H1 (cell line): ENCODE measurements at regions not wholly inside any gene's neighbourhood (a gene's known extent, or its start where the extent isn't known, plus 50 kb on each side); places are given as distances from the start of the nearest gene placed in this dataset.

Experiments
- CTCF ChIA-PET: fragments of 300-600 bp; sonication (Branson Sonifier 250); formaldehyde crosslinking; loops from one replicate; lab custom pipeline; 2021; ENCODE audit not compliant: partially characterized antibody; lab: Charles Lee
- POLR2A ChIA-PET: fragments of 300-600 bp; sonication (Branson Sonifier 250); formaldehyde crosslinking; loops from one replicate; lab custom pipeline; 2021; ENCODE audit warnings: inconsistent platforms; ENCODE audit not compliant: partially characterized antibody; lab: Charles Lee
- DNase-seq, 2 experiments: peaks; one replicate each; pipeline versions ENCODE4 v3.0.0 to v3.0.0-alpha.2; 2010 to 2022; ENCODE audit warnings: low spot score in 2 of 2, low read depth in 1 of 2, mixed read lengths in 1 of 2
- FAIRE-seq: peaks from 2 replicates; lab custom pipeline; 2011; peaks lifted over from hg19 to GRCh38; lab: Jason Lieb, UNC
- H2AFZ ChIP-seq: 2 replicates; pipeline ENCODE4 v1.8.1; 2012; ENCODE audit warnings: low read length, inconsistent platforms
- H2AK5ac ChIP-seq: 2 replicates; pipeline ENCODE4 v1.6.1; 2013; ENCODE audit warnings: low read depth, low read length
- H2BK120ac ChIP-seq: replicated peaks from 2 replicates; pipeline ENCODE3; 2013; ENCODE audit warnings: low read depth, low read length, inconsistent platforms
- H2BK12ac ChIP-seq: 2 replicates; pipeline ENCODE4 v1.6.1; 2013; ENCODE audit warnings: low read depth, low read length
- H2BK15ac ChIP-seq: 2 replicates; pipeline ENCODE4 v1.6.1; 2013; ENCODE audit warnings: low read length
- H2BK20ac ChIP-seq: 2 replicates; pipeline ENCODE4 v1.6.1; 2013; ENCODE audit warnings: low read length
- H2BK5ac ChIP-seq: 2 replicates; pipeline ENCODE4 v1.6.1; 2013; ENCODE audit warnings: low read depth, low read length
- H3K14ac ChIP-seq: 2 replicates; pipeline ENCODE4 v1.6.1; 2013; ENCODE audit warnings: inconsistent platforms; ENCODE audit not compliant: insufficient read length
- H3K18ac ChIP-seq: 2 replicates; pipeline ENCODE4 v1.6.1; 2013; ENCODE audit warnings: low read length; ENCODE audit errors: extremely low read depth
- H3K23ac ChIP-seq: 2 replicates; pipeline ENCODE4 v1.6.1; 2013; ENCODE audit warnings: inconsistent platforms; ENCODE audit not compliant: insufficient read length
- H3K23me2 ChIP-seq: 2 replicates; pipeline ENCODE4 v1.6.1; 2013; ENCODE audit warnings: low read depth, low read length
- H3K27ac ChIP-seq: 2 replicates; pipeline ENCODE4 v1.6.1; 2011; ENCODE audit warnings: low read depth, low read length, inconsistent platforms
- H3K27me3 ChIP-seq, 4 experiments: replicated peaks in 1 of 4; 1 replicate in 1 of 4; 2 replicates in 3 of 4; pipeline versions ENCODE4 v1.6.1 to v1.8.1; 2011 to 2013; ENCODE audit warnings: low read length in 3 of 4, mild to moderate bottlenecking in 3 of 4, inconsistent platforms in 2 of 4, mixed read lengths in 2 of 4, moderate library complexity in 1 of 4; ENCODE audit not compliant: control insufficient read depth in 3 of 4, insufficient read depth in 3 of 4; ENCODE audit errors: extremely low read depth in 1 of 4
- H3K36me3 ChIP-seq, 4 experiments: 2 replicates each; pipeline versions ENCODE4 v1.6.1 to v1.8.1; 2011 to 2013; ENCODE audit warnings: mild to moderate bottlenecking in 4 of 4, low read length in 3 of 4, moderate library complexity in 2 of 4, control low read depth in 1 of 4, inconsistent platforms in 1 of 4; ENCODE audit not compliant: insufficient read depth in 4 of 4, control insufficient read depth in 2 of 4
- H3K4ac ChIP-seq: replicated peaks from 2 replicates; pipeline ENCODE3; 2013; ENCODE audit warnings: low read length, low read depth, mixed read lengths, inconsistent platforms; ENCODE audit not compliant: insufficient read length
- H3K4me1 ChIP-seq, 4 experiments: replicated peaks in 1 of 4; 1 replicate in 1 of 4; 2 replicates in 3 of 4; pipeline versions ENCODE4 v1.6.1 to v1.8.1; 2011 to 2013; ENCODE audit warnings: low read length in 3 of 4, inconsistent platforms in 2 of 4, mixed read lengths in 1 of 4; ENCODE audit not compliant: insufficient read depth in 4 of 4, control insufficient read depth in 3 of 4
- H3K4me2 ChIP-seq, 2 experiments: 2 replicates each; pipeline versions ENCODE4 v1.6.1 to v1.8.1; 2011 to 2013; ENCODE audit warnings: low read depth in 2 of 2, low read length in 2 of 2, control low read depth in 1 of 2, inconsistent platforms in 1 of 2, mild to moderate bottlenecking in 1 of 2; ENCODE audit not compliant: insufficient read depth in 1 of 2
- H3K4me3 ChIP-seq, 4 experiments: fragments of 200-600, 300-600 bp in 1 of 4; sonication (generic), shearing (Covaris generic), sonication (Bioruptor Twin) in 1 of 4; 2 replicates each; pipeline versions ENCODE4 v1.5.1 to v1.8.1; 2011 to 2016; ENCODE audit warnings: low read length in 4 of 4, low read depth in 3 of 4, control low read depth in 2 of 4, inconsistent platforms in 2 of 4, mild to moderate bottlenecking in 2 of 4, mixed read lengths in 1 of 4, moderate library complexity in 1 of 4; ENCODE audit not compliant: insufficient read depth in 2 of 4; ENCODE audit errors: extremely low read depth in 1 of 4
- H3K56ac ChIP-seq: replicated peaks from 2 replicates; pipeline ENCODE3; 2013; ENCODE audit warnings: low read depth, mild to moderate bottlenecking, mixed read lengths, low read length, inconsistent platforms; ENCODE audit not compliant: insufficient read length
- H3K79me1 ChIP-seq: 2 replicates; pipeline ENCODE4 v1.6.1; 2013; ENCODE audit warnings: low read depth, low read length, control low read depth
- H3K79me2 ChIP-seq, 2 experiments: 2 replicates each; pipeline versions ENCODE4 v1.6.1 to v1.8.1; 2012 to 2013; ENCODE audit warnings: low read length in 2 of 2, mild to moderate bottlenecking in 2 of 2, inconsistent platforms in 1 of 2; ENCODE audit not compliant: insufficient read depth in 2 of 2, control insufficient read depth in 1 of 2
- H3K9ac ChIP-seq, 4 experiments: replicated peaks in 1 of 4; 1 replicate in 1 of 4; 2 replicates in 3 of 4; pipeline versions ENCODE4 v1.6.1 to v1.8.1; 2011 to 2013; ENCODE audit warnings: low read depth in 3 of 4, low read length in 3 of 4, control low read depth in 2 of 4, mild to moderate bottlenecking in 2 of 4, moderate library complexity in 2 of 4, inconsistent platforms in 1 of 4; ENCODE audit errors: extremely low read depth in 1 of 4
- H3K9me3 ChIP-seq, 2 experiments: 2 replicates each; pipeline versions ENCODE4 v1.6.1 to v1.8.1; 2012 to 2013; ENCODE audit warnings: mild to moderate bottlenecking in 2 of 2, moderate library complexity in 2 of 2, control low read depth in 1 of 2, inconsistent platforms in 1 of 2, low read depth in 1 of 2, low read length in 1 of 2, mixed read lengths in 1 of 2; ENCODE audit not compliant: insufficient read depth in 2 of 2
- H4K20me1 ChIP-seq, 2 experiments: replicated peaks in 1 of 2; 2 replicates each; pipeline versions ENCODE3 to v1.8.1; 2011 to 2013; ENCODE audit warnings: inconsistent platforms in 2 of 2, low read length in 2 of 2, mild to moderate bottlenecking in 1 of 2; ENCODE audit not compliant: insufficient read depth in 2 of 2, control insufficient read depth in 1 of 2
- H4K5ac ChIP-seq: 2 replicates; pipeline ENCODE4 v1.6.1; 2013; ENCODE audit warnings: low read length, low read depth, mixed read lengths, inconsistent platforms; ENCODE audit not compliant: insufficient read length
- H4K8ac ChIP-seq: 2 replicates; pipeline ENCODE4 v1.8.0; 2013; ENCODE audit warnings: mild to moderate bottlenecking, moderate library complexity, low read length, inconsistent platforms; ENCODE audit not compliant: insufficient read depth; ENCODE audit errors: extremely low read depth
- H4K91ac ChIP-seq: replicated peaks from 2 replicates; pipeline ENCODE3; 2013; ENCODE audit warnings: low read length, mixed read lengths, inconsistent platforms; ENCODE audit not compliant: insufficient read length
- CREB1 ChIP-seq: IDR thresholded peaks from 2 replicates; pipeline ENCODE4 v1.6.1; 2012; ENCODE audit warnings: inconsistent platforms
- FOSL1 ChIP-seq: IDR thresholded peaks from 2 replicates; pipeline ENCODE4 v1.6.1; 2011; ENCODE audit warnings: mild to moderate bottlenecking, low read depth, low read length, moderate library complexity; ENCODE audit not compliant: insufficient read depth
- KDM4A ChIP-seq: IDR thresholded peaks from one replicate; pipeline ENCODE4 v1.7.1; 2012; ENCODE audit warnings: low read depth, mild to moderate bottlenecking, moderate library complexity, low read length, inconsistent platforms; ENCODE audit not compliant: severe bottlenecking
- NANOG ChIP-seq: IDR thresholded peaks from 2 replicates; pipeline ENCODE4 v1.6.1; 2011; ENCODE audit warnings: low read length, low read depth, mild to moderate bottlenecking, inconsistent platforms; ENCODE audit not compliant: insufficient read depth, poor library complexity, severe bottlenecking
- PHF8 ChIP-seq: fragments of 200-600 bp; sonication (generic); conservative IDR thresholded peaks from 2 replicates; pipeline ENCODE4 v1.7.1; 2012; ENCODE audit warnings: low read depth, mild to moderate bottlenecking, inconsistent platforms, low read length, moderate library complexity
- RBBP5 ChIP-seq: IDR thresholded peaks from 2 replicates; pipeline ENCODE4 v1.7.1; 2012; ENCODE audit warnings: low read depth, mild to moderate bottlenecking, inconsistent platforms, low read length, moderate library complexity, borderline replicate concordance
- RFX5 ChIP-seq: IDR thresholded peaks from 2 replicates; pipeline ENCODE4 v1.6.1; 2011; ENCODE audit warnings: low read depth, low read length, improper control_type of control experiment, borderline replicate concordance
- SP1 ChIP-seq: IDR thresholded peaks from 2 replicates; pipeline ENCODE4 v1.6.1; 2011; ENCODE audit warnings: low read depth, low read length
- TAF7 ChIP-seq: optimal IDR thresholded peaks from 2 replicates; pipeline ENCODE3; 2011; ENCODE audit warnings: low read depth, mild to moderate bottlenecking, inconsistent platforms, low read length, moderate library complexity, borderline replicate concordance
- WGBS, 2 experiments: shearing (Covaris generic) in 1 of 2; methylation state at CpG; one replicate each; pipeline versions ENCODE4 v1.1.6 to v1.1.7; 2013 to 2015; ENCODE audit warnings: low lambda C conversion rate in 2 of 2, mixed read lengths in 2 of 2, inconsistent platforms in 1 of 2, low coverage in 1 of 2, missing lambda C conversion rate in 1 of 2; ENCODE audit not compliant: insufficient replicate concordance in 2 of 2, insufficient coverage in 1 of 2, insufficient read length in 1 of 2; ENCODE audit errors: extremely low coverage in 1 of 2, missing lambda C conversion rate in 1 of 2; 5-methylcytosine and 5-hydroxymethylcytosine counted together
- TF ChIP-seq, protein P1 (sequence below), 3 experiments: IDR thresholded peaks; 1 replicate in 2 of 3; 2 replicates in 1 of 3; pipeline versions ENCODE4 v1.5.1 to v1.6.1; 2011; ENCODE audit warnings: low read length in 3 of 3, mild to moderate bottlenecking in 3 of 3, inconsistent platforms in 2 of 3, low read depth in 1 of 3, moderate library complexity in 1 of 3; ENCODE audit not compliant: insufficient read depth in 1 of 3; ENCODE audit errors: control extremely low read depth in 1 of 3
- TF ChIP-seq, protein P2 (sequence below): IDR thresholded peaks from 2 replicates; pipeline ENCODE4 v1.6.1; 2011; ENCODE audit warnings: low read length, improper control_type of control experiment

DNA sequence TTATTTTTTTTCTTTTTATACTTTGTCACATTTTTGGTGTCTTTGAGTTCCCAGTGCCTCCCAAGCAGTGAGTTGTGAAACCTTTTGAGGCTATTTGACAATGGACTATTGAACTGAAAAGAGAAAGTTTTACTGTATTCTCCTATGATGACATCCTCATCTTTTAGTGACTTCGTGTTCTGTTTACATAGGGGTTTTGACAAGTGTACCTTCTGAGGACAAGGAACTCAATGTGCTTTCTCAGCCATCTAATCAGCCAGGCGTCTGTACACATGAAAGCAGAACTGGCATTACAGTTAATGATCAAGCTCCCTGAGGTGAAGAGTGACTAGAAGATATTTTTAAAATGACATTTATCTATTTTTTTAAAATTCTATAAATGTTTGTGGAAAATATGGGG is 175.5 kb downstream of the ANXA1 start:
- Histone ChIP-seq H3K79me2 (no peaks in the 10 kb centered on the region), H2AFZ (no peak overlapping the region), H3K14ac (no peak overlapping the region), H3K36me3 (no peaks in the 10 kb centered on the region), H3K23me2 (no peaks in the 10 kb centered on the region), H2BK20ac (no peak overlapping the region), H3K27me3 (no peaks in the 10 kb centered on the region), H2BK5ac (no peak overlapping the region), H3K4me3 (no peak overlapping the region), H3K9me3 (no peaks in the 10 kb centered on the region), H3K27ac (no peak overlapping the region), H2BK120ac (no peak overlapping the region), H4K5ac (no peak overlapping the region), H2BK12ac (no peak overlapping the region), H3K4ac (no peak overlapping the region), H3K9ac (no peak overlapping the region), H3K4me1 (no peaks in the 10 kb centered on the region), H3K4me2 (no peak overlapping the region), H2BK15ac (no peak overlapping the region), H3K23ac (no peak overlapping the region), H2AK5ac (no peak overlapping the region), H3K79me1 (no peaks in the 10 kb centered on the region), H4K20me1 (no peaks in the 10 kb centered on the region), H4K8ac (no peak overlapping the region), H3K56ac (no peak overlapping the region), H4K91ac (no peak overlapping the region), H3K18ac (no peak overlapping the region)
- WGBS, 2 experiments: 92% methylated on average over 2 of the region's 2 CpGs; no CpG with 5 or more reads in 1 of the 2 experiments
- CTCF ChIA-PET: no interaction called here
- POLR2A ChIA-PET: no interaction called here
- no peak for FAIRE-seq
- DNase-seq: no peak
- no peak for TF ChIP-seq NANOG
- TF ChIP-seq, protein P1, sequence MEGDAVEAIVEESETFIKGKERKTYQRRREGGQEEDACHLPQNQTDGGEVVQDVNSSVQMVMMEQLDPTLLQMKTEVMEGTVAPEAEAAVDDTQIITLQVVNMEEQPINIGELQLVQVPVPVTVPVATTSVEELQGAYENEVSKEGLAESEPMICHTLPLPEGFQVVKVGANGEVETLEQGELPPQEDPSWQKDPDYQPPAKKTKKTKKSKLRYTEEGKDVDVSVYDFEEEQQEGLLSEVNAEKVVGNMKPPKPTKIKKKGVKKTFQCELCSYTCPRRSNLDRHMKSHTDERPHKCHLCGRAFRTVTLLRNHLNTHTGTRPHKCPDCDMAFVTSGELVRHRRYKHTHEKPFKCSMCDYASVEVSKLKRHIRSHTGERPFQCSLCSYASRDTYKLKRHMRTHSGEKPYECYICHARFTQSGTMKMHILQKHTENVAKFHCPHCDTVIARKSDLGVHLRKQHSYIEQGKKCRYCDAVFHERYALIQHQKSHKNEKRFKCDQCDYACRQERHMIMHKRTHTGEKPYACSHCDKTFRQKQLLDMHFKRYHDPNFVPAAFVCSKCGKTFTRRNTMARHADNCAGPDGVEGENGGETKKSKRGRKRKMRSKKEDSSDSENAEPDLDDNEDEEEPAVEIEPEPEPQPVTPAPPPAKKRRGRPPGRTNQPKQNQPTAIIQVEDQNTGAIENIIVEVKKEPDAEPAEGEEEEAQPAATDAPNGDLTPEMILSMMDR (IDR thresholded peaks at IDR 0.05; ENCODE audit: control extremely low read depth in 1 of 3, insufficient read depth in 1 of 3, low read depth in 1 of 3, low read length in 3 of 3): no peak
- TF ChIP-seq SP1: no peak
- no peak for TF ChIP-seq TAF7
- TF ChIP-seq, protein P2, sequence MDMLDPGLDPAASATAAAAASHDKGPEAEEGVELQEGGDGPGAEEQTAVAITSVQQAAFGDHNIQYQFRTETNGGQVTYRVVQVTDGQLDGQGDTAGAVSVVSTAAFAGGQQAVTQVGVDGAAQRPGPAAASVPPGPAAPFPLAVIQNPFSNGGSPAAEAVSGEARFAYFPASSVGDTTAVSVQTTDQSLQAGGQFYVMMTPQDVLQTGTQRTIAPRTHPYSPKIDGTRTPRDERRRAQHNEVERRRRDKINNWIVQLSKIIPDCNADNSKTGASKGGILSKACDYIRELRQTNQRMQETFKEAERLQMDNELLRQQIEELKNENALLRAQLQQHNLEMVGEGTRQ: no peak
- no peak for TF ChIP-seq RBBP5
- no peak for TF ChIP-seq CREB1
- TF ChIP-seq RFX5: no peak
- no peak for TF ChIP-seq KDM4A
- TF ChIP-seq PHF8: no peak
- TF ChIP-seq FOSL1: no peak
